ENCODE measurements at regions not wholly inside any gene's neighbourhood (a gene's known extent, or its start where the extent isn't known, plus 50 kb on each side); places are given as distances from the start of the nearest gene placed in this dataset.
"Not testable (repeated sequence)": the region's sequence is repeated elsewhere in the genome, so short reads cannot be mapped to it uniquely, and the experiment has no call there.

DNA sequence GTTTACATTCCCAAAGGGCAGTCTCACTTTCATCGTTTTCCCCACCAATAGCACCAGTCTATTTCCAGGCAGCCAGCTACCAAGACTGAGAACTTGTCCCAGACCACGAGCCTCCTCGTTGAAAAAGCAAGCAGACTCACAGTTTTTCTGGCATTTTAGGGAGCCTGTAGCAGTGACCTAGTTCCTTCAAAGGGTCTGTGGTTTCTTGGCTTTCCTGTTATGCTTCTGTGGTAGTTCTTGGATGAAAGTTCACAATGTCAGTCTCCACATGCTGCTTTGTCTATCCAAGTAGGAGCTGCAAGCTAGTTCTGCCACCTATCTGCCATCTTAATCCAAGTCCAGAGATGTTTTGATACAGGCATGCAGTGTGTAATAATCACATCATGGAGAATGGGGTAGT lies 151.6 kb upstream of the ZC4H2 start:
- H3K36me3 Mint-ChIP-seq: peaks cover 48 to 49% of the 10 kb centered on the region in 2 donors
- peaks cover 0 to 7% of the 10 kb centered on the region in 2 donors for H3K4me1 Mint-ChIP-seq
- no peak for DNase-seq
- peaks cover 32 to 40% of the 10 kb centered on the region in 2 donors for H3K9me3 Mint-ChIP-seq
- no peak for ATAC-seq (replicated peaks)
- H3K27ac Mint-ChIP-seq: no peak overlapping the region
- H3K27me3 Mint-ChIP-seq: no peaks in the 10 kb centered on the region
- H3K4me3 Mint-ChIP-seq: no peak overlapping the region

DNA sequence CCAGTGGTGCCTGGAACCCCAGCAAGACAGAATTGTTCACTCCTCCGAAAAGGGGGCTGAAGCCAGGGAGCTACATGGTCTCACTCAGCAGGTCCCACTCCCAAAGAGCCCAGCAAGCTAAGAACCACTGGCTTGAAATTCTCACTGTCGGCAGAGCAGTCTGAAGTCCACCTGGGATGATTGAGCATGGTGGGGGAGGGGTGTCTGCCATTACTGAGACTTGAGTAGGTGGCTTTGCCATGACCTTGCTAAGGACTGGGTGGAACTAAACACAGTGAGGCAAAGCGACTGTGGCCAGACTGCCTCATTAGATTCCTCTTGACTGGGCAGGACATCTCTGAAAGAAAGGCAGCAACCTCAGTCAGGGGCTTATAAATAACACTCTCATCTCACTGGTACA lies 122.6 kb upstream of the ZC4H2 start:
- DNase-seq (no peak), ATAC-seq (replicated peaks) (no peak)
- Mint-ChIP-seq H3K27me3 (no peaks in the 10 kb centered on the region), H3K36me3 (peaks cover 9 to 18% of the 10 kb centered on the region in 2 donors), H3K4me3 (no peak overlapping the region), H3K4me1 (no peaks in the 10 kb centered on the region), H3K9me3 (peaks cover 9 to 33% of the 10 kb centered on the region in 2 donors), H3K27ac (no peak overlapping the region)

DNA sequence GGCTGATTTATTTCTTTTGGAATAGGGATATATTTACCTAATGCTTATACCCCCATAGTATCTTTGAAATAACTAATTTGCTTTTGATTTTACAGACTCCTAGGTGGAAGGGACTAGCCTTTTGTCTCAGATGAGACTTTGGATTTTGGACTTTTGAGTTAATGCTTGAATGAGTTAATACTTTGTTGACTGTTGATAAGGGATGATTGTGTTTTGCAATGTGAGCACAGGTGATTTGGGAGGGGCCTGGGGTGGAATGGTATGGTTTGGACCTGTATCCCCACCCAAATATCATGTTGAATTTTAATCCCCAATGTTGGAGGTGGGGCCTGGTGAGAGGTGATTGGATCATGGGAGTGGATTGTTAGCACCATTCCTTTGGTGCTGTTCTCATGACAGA lies 117.4 kb upstream of the ZC4H2 start:
- ATAC-seq (replicated peaks): no peak
- Mint-ChIP-seq H3K27ac (no peak overlapping the region), H3K36me3 (peaks cover 33 to 48% of the 10 kb centered on the region in 2 donors), H3K4me1 (no peaks in the 10 kb centered on the region), H3K9me3 (peaks cover 16 to 20% of the 10 kb centered on the region in 2 donors), H3K4me3 (no peak overlapping the region), H3K27me3 (no peaks in the 10 kb centered on the region)
- no peak for DNase-seq

DNA sequence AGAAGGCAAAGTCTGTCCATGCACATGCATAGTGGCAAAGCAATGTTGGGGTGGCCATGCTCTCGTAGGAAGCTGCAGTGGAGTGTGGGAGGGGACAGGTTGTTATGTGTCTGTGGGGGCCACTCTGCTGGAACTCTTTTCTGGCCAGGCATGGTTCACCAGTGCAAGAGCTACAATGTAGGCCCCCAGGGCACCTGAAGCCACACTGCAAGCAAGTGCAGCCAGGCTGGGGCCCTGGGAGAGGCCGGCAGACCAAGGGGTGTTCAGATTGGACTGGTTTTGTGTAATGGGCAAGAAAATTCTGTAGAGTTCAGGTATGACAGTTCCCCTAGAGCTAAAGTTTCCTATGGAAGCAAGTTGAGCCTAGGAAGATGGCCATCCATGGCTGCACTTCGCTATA lies 97.0 kb upstream of the ZC4H2 start:
- no peak for DNase-seq
- Mint-ChIP-seq H3K4me1 (no peaks in the 10 kb centered on the region), H3K27ac (no peak overlapping the region), H3K27me3 (no peaks in the 10 kb centered on the region), H3K36me3 (peaks cover 80 to 89% of the 10 kb centered on the region in 2 donors), H3K9me3 (peaks cover 13 to 49% of the 10 kb centered on the region in 2 donors), H3K4me3 (no peak overlapping the region)
- ATAC-seq (replicated peaks): no peak

DNA sequence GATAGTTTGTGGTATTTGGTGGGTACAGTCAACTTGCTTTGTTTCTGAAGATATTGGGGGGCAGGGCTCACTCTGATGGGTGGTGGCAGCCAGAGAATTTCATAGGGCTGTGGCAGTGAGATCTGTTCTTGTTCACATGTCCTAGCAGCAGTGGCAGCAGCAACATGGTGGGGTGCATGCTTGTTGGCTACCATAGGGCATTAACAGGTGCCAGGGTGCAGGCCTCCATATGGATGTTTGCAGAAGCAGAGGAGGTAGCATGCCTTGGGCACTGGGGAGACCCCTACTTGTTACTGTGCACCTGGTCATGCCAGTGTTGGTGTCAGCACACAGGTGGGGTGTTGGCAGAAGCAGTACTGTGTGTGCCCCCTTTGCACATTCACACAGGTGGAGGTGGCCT lies 96.3 kb upstream of the ZC4H2 start:
- H3K4me1 Mint-ChIP-seq: no peaks in the 10 kb centered on the region
- H3K4me3 Mint-ChIP-seq: no peak overlapping the region
- H3K27ac Mint-ChIP-seq: no peak overlapping the region
- DNase-seq (no peak), ATAC-seq (replicated peaks) (no peak)
- peaks cover 14 to 47% of the 10 kb centered on the region in 2 donors for H3K9me3 Mint-ChIP-seq
- peaks cover 74 to 88% of the 10 kb centered on the region in 2 donors for H3K36me3 Mint-ChIP-seq
- no peaks in the 10 kb centered on the region for H3K27me3 Mint-ChIP-seq

DNA sequence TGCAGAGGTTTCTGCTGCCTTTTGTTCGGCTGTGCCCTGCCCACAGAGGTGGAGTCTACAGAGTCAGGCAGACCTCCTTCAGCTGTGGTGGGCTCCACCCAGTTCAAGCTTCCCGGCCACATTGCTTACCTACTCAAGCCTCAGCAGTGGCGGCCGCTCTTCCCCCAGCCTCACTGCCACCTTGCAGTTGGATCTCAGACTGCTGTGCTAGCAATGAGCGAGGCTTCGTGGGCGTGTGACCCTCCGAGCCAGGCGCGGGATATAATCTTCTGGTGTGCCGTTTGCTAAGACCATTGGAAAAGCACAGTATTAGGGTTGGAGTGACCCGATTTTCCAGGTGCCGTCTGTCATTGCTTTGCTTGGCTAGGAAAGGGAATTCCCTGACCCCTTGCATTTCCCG lies 82.4 kb upstream of the ZC4H2 start:
- not testable (repeated sequence) for DNase-seq; H3K27ac Mint-ChIP-seq; H3K4me1 Mint-ChIP-seq; ATAC-seq (replicated peaks); H3K27me3 Mint-ChIP-seq; H3K4me3 Mint-ChIP-seq
- Mint-ChIP-seq H3K9me3 (peaks cover 4 to 26% of the 10 kb centered on the region in 2 donors), H3K36me3 (peaks cover 46 to 60% of the 10 kb centered on the region in 2 donors)

DNA sequence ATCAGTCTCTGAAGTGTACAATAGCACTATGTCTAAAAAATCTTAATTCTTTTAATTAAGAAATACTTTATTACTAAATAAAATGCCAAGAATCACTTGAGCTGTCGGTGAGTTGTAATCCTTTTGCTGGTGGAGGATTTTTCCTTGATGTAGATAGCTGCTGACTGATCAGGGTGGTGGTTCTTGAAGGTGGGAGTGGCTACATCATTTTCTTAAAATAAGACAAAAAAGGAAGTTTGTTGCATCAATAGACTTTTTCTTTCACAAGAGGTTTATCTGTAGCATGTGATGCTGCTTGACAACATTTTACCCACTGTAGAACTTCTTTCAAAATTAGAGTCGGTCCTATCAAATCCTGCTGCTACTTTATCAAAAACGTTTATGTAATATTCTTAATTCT lies 68.8 kb upstream of the ZC4H2 start:
- no peak overlapping the region for H3K4me3 Mint-ChIP-seq
- peaks cover 8 to 22% of the 10 kb centered on the region in 2 donors for H3K9me3 Mint-ChIP-seq
- peaks cover 12 to 27% of the 10 kb centered on the region in 2 donors for H3K36me3 Mint-ChIP-seq
- no peak for DNase-seq
- no peaks in the 10 kb centered on the region for H3K27me3 Mint-ChIP-seq
- ATAC-seq (replicated peaks): no peak
- no peak overlapping the region for H3K27ac Mint-ChIP-seq
- H3K4me1 Mint-ChIP-seq: peaks cover 0 to 12% of the 10 kb centered on the region in 2 donors

DNA sequence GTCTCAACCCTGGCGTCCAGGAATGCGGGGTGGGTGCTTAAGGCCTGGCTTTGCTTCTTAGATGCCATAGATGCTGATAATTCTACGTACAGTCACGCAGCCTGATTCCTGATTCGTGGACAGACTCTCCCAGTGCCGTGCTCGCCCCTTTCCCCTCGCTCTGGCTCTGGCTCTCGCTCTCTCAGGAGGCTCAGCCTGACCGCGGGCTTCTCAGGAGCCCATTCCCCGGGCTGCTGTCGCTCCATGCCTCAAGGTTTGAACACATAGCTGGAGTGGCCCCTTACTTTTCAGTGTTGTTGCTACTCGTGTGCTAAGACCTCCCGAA lies 59.2 kb upstream of the ZC4H2 start:
- no peak for DNase-seq
- Mint-ChIP-seq H3K4me1 (peaks cover 7 to 10% of the 10 kb centered on the region in 2 donors), H3K4me3 (peak overlapping the region; percentile 94 to 95), H3K9me3 (no peaks in the 10 kb centered on the region), H3K27ac (peak overlapping the region; percentile 98), H3K27me3 (no peaks in the 10 kb centered on the region), H3K36me3 (peaks cover 0 to 3% of the 10 kb centered on the region in 2 donors)
- ATAC-seq (replicated peaks): peak; percentile 38 to 45

DNA sequence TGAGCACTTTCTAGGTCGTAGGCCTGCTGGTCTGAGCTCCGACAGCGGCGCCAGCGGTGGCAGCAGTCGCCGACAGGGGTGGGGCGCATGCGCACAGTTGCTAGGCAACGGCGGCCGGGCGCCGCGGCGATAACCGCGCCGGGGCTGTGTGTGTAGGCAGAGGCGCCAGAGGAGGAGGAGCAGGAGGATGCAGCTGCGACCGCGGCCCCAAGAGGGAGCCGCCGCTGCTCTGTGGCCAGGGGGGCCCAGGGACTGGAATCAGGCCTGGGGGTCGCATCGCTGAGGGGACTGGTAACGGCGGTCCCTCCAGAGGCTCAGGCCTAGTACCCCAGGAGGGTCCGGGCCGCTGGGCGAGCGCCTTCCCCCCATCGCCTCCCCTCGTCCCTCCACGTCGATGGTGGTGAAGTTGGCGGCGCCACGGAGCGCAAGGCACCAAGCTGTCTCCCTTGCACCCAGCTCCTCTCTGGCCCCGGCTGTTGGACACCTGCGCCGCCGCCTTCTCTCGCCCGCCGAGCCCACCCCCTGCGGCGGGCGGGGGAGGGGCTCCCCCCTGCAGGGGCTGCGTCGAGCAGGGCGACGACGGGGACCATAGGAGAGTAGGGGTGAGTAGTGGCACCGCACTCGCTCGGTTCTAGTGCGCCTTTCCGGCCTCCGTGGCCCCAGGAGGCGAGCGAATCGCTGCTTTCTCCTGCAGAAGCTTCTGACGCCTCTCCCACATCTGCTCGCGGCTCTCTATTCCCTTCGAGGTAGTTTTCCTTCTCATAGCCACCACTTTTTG lies 58.6 kb upstream of the ZC4H2 start, which contains the start of gene ZC3H12B:
Gene ZC3H12B (plus strand): TSS at position 159 of the 778 bp plus-strand sequence.
- peaks cover 7 to 10% of the 10 kb centered on the region in 2 donors for H3K4me1 Mint-ChIP-seq
- H3K27ac Mint-ChIP-seq: peak within 1 kb of the TSS; percentile 98
- DNase-seq (peak; percentile 74), ATAC-seq (replicated peaks) (peak; percentile 92 to 94)
- H3K4me3 Mint-ChIP-seq: peak within 1 kb of the TSS; percentile 94 to 95
- no peaks in the 10 kb centered on the region for H3K27me3 Mint-ChIP-seq
- H3K9me3 Mint-ChIP-seq: no peaks in the 10 kb centered on the region
- peaks cover 0 to 3% of the 10 kb centered on the region in 2 donors for H3K36me3 Mint-ChIP-seq

DNA sequence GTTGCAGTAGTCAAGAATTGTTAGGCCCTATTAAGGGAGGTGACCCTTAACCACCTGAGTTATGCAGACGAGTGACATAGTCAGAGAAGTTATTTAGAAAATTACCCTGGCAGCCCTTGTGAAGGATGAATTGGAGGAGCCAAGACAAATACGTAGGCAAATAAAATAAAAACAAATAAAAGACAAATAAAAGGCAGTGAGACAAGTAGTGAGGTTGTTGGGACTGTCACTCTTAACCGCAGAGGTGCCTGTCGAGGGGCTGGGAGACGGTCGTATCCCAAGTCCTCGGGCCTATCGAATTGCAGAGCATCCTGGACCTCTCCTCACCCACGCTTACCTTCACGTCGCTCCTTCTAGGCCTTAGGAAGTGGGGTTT lies 58.0 kb upstream of the ZC4H2 start:
- DNase-seq (no peak), ATAC-seq (replicated peaks) (peak; percentile 1 to 13)
- Mint-ChIP-seq H3K27ac (peak overlapping the region; percentile 98), H3K4me3 (peak overlapping the region; percentile 94 to 95), H3K4me1 (peaks cover 7 to 10% of the 10 kb centered on the region in 2 donors), H3K36me3 (peaks cover 3% of the 10 kb centered on the region in 2 donors), H3K27me3 (no peaks in the 10 kb centered on the region), H3K9me3 (no peaks in the 10 kb centered on the region)

Data from stimulated activated naive B cell treated with anti-CD40 and anti-IgM and Interleukin-4, amounts not matched to agents 10 μg/mL and 1 μg/mL and 100 μg/mL, for 72 hours (primary cell).